H1 (cell line): ENCODE measurements at regions not wholly inside any gene's neighbourhood (a gene's known extent, or its start where the extent isn't known, plus 50 kb on each side); places are given as distances from the start of the nearest gene placed in this dataset.

ENCODE experiments used
- ATF3 ChIP-seq: IDR thresholded peaks from 2 replicates; pipeline ENCODE4 v1.6.1; 2011; ENCODE audit warnings: low read depth, mild to moderate bottlenecking, low read length; ENCODE audit not compliant: insufficient read depth
- GABPA ChIP-seq: IDR thresholded peaks from 2 replicates; pipeline ENCODE4 v1.6.1; 2011; ENCODE audit warnings: mild to moderate bottlenecking, low read length, moderate library complexity, borderline replicate concordance; ENCODE audit not compliant: insufficient read depth
- NRF1 ChIP-seq: IDR thresholded peaks from 2 replicates; pipeline ENCODE4 v1.6.1; 2011; ENCODE audit warnings: mild to moderate bottlenecking, low read depth, low read length, improper control_type of control experiment
- POLR2A ChIP-seq, 2 experiments: IDR thresholded peaks; 1 replicate in 1 of 2; 2 replicates in 1 of 2; pipeline ENCODE4 v1.6.1; 2011; ENCODE audit warnings: low read depth in 2 of 2, low read length in 2 of 2, mild to moderate bottlenecking in 2 of 2; ENCODE audit errors: control extremely low read depth in 1 of 2
- POU5F1 ChIP-seq: IDR thresholded peaks from 2 replicates; pipeline ENCODE4 v1.6.1; 2011; ENCODE audit warnings: low read depth, mild to moderate bottlenecking, low read length, moderate library complexity
- RNF2 ChIP-seq: fragments of 200-900, 300-1000 bp; sonication (generic); IDR thresholded peaks from 2 replicates; pipeline ENCODE4 v1.7.1; 2016; ENCODE audit warnings: borderline replicate concordance, low read depth, mild to moderate bottlenecking, antibody characterized with exemption, low read length; ENCODE audit not compliant: poor library complexity, severe bottlenecking; ENCODE audit errors: missing control alignments
- SAP30 ChIP-seq: fragments of 300-600 bp; sonication (generic); IDR thresholded peaks from 2 replicates; pipeline ENCODE4 v1.7.1; 2012; ENCODE audit warnings: low read length, moderate library complexity, mild to moderate bottlenecking, inconsistent platforms; ENCODE audit not compliant: insufficient read depth, insufficient replicate concordance

GRCh38 chr2:144824306-144825080, 304.6 kb upstream of the ZEB2 start (continued):
- no peak for TF ChIP-seq ATF3
- no peak for TF ChIP-seq POLR2A (IDR thresholded peaks at IDR 0.05; ENCODE audit: control extremely low read depth in 1 of 2, low read depth in 2 of 2, low read length in 2 of 2)
- TF ChIP-seq RNF2, result no peak
- no peak for TF ChIP-seq GABPA
- TF ChIP-seq POU5F1, result no peak
- TF ChIP-seq SAP30, result no peak
- TF ChIP-seq NRF1, result no peak
- TF ChIP-seq, all 59 proteins: peak for 0
